ENCODE measurements at regions not wholly inside any gene's neighbourhood (a gene's known extent, or its start where the extent isn't known, plus 50 kb on each side); places are given as distances from the start of the nearest gene placed in this dataset.
"Not testable (repeated sequence)": the region's sequence is repeated elsewhere in the genome, so short reads cannot be mapped to it uniquely, and the experiment has no call there.

DNA sequence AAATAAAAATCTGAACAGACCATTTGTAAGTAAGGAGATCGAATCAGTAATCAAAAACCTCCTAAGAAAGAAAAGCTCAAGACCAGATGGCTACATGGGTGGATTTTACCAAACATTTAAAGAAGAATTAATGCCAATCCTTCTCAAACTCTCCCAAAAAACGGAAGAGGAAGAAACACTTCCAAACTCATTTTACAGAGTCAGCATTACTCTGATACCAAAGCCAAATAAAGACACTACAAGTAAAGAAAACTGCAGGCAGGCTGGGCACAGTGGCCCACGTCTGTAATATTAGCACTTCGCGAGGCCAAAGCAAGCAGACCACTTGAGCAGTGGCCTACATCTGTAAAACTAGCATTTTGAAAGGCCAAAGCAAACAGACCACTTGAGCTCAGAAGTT is 159.8 kb downstream of the DPY19L2 start:
- DNase-seq = no peak

DNA sequence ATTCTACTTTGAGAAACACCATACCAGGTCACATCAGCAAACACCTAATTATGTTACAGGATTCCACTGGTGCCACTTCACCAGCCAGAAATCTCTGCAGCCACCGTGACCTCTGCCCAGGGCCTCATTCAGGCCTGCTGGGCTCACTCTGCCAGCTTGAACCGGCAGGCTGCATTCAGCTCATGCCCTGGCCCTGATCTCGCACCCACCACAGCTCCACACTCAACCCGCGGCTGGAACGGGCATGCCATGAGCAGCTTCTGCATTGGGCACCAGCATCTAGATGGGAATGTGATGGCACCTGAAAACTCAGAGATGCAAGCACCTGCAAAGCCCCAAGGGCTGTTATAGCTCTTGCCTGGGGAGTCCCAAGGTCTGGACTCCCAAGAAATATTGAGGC is 168.7 kb downstream of the DPY19L2 start:
- DNase-seq = no peak

DNA sequence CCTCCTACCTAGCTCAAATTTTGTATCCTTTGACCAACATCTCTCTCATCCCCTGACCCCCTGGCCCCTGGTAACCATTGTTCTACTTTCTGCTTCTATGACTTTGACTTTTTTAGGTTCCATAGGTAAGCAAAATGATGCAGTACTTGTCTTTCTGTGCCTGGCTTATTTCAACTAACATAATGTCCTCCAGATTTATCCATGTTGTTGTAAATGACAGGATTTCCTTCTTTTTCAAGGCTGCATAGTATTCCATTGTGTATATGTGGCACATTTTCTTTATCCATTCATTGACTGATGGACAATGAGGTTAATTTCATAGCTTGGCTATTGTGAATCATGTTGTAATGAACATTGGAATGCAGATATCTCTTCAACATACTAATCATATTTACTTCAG is 170.1 kb downstream of the DPY19L2 start:
- DNase-seq = no peak

DNA sequence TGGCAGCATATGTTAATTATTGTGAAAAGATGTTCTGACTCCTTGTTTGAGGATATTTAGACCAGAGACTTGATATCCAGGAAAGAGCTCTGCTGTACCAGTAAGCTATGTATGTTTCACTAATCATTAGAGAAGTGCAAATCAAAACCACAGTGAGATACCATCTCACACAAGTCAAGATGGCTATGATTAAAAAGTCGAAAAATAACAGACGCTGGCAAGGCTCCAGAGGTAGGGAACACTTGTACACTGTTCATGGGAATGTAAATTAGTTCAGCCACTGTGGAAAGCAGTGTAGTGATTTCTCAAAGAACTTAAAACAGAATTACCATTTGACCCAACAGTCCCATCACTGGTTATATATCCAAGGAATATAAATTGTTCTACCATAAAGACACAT is 171.6 kb downstream of the DPY19L2 start:
- DNase-seq = no peak

DNA sequence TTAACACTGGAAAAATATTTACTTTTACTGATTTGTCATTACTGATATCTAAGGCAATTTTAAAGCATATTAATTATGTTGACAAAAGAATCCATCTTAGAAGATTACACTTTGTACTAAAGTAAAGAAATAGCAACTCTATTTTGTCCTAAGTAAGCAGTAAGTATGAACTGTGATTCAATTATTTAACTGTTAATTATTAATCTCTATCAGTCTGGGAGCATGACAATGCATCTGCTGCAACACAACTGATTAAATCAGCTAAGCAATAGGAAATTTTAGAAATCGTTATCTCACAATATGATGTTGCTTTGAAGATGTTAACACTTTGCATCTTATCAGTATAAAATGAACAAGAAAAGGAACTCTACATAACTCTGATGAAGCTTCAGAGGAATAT is 172.3 kb downstream of the DPY19L2 start:
- DNase-seq = no peak

DNA sequence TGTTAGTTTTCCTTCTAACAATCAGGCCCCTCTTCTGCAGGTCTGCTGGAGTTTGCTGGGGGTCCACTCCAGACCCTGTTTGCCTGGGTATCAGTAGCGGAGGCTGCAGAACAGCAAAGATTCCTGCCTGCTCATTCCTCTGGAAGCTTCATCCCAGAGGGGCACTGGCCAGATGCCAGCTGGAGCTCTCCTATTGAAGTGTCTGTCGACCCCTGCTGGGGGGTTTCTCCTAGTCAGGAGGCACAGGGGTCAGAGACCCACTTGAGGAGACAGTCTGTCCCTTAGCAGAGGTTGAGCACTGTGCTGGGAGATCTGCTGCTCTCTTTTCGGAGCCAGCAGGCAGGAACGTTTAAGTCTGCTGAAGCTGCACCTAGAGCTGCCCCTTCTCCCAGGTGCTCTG is 174.9 kb downstream of the DPY19L2 start:
- not testable (repeated sequence) for DNase-seq

DNA sequence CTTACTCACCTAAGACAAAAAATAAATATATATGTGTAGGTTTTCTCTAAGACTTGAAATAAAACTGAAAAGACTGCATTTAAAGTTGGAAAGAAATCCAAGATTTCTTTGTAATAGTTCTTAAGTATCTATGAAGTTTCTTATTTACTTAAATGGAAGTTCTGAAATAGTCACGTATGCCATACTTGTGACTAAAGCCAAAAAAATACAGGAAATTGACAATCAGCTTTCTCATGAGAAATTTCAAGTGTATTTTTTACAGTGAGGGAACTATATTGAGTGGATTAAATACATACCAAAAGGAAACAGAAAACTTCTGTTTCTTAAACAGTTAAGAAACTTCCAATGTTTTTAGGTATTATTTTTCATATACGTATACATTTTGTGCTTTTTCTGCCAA is 188.1 kb downstream of the DPY19L2 start:
- no peak for DNase-seq

DNA sequence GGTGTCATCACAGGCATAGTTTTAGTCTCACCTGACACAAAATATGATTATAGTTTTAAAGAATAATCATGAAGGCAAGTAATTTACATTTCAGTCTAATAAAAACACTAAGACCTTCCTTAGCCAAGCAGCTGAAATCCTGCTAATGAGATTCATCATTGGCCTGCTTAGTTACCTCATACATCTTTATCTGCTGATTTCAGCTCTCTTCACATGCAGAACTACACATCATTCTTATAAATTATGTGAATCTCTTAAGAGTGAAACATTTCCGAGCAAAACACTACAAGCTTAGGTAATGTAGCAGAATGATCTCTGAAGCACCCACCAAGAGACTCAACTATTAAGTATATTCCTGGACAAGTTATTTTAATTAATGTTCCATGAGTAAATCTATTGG is 198.1 kb downstream of the DPY19L2 start:
- DNase-seq = no peak

DNA sequence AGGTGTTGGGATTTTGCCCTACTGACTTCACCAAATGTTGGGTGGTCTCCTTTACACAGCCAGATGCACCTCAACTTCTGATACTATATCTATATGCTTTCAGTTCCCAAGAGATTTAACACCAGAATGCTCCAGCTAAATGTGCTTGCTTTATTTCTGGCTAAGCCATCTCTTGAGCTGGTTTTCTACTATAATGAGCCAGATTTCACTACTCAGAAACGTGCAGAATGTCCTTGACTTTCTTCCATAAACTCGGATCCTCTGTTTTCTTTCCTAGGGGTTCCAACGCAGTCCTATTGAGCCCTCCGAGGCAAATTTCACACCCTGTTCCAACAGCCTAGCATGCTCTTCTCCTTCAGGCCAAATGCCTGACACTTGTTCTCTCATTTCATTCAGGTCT is 200.3 kb downstream of the DPY19L2 start:
- no peak for DNase-seq

DNA sequence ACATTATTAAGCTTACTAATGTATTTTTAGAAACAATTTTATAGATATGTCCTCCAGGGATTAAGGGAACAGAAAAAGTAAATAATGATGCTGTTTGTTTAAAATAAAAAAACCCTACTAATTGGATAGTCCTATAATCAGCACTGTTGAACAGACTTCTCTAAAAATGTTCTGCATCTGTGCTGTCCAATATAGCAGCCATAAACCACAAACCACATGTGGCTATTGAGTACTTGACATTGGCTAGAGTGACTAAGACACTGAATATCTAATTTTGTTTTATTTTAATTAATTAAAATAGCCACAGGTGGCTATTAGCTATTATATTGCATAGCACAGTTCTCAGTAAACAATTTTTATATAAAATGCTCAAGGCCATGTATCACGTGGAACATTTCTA is 210.4 kb downstream of the DPY19L2 start:
- DNase-seq = no peak

DNA sequence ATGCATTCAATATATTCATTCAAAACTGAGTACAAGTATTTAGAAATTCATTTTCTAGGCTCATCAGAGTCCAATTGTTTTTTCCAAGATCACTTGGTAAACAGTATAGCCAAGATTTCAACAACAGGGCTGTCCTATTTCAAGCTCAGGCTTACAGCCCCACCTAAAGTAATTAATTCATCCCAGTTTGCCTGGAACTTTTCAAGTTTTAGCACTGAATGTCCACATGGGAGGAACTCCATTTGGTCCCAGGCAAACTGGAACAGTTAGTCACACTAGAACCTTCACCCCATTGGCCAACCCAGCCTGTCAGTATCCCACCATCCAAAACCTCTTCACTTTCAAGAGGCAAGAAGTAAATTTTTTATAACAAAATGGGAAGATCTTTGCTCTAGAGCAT is 210.9 kb downstream of the DPY19L2 start:
- no peak for DNase-seq

DNA sequence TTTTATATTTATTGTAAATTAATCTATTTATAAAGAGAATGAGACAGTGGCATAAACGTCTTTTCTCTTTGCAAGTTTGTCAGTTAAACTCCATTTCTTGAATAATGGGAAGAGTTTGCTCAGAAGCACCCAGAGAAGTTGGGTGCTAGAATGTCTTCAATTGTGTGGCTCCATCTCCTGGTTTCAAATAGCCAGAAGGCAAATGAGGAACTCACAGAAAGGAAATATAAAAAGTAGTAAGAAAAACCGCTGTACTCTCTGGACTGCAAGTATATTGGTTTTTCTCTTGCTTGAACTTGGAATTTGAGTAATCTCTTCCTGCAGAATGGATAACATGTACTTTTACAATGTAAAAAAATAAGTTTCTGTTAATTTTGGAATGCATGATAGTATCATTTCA is 217.5 kb downstream of the DPY19L2 start:
- DNase-seq = no peak

DNA sequence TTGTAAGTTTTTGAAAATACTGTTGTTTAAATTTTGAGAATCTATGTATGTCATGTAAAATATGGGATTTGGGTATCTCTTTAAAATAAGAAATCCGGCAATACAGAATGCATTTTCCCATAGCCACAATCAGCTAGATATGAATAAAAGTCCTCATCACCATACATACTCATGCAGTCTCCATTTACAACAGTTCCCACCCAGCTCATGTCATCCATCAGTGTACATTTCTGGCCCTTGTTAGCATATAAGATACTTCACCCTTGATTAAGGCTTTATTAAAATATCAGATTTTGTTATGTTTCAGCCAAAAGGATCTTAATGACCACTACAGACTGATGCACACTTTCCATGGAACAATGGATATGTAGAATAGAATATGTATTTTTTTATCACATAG is 218.0 kb downstream of the DPY19L2 start:
- no peak for DNase-seq

DNA sequence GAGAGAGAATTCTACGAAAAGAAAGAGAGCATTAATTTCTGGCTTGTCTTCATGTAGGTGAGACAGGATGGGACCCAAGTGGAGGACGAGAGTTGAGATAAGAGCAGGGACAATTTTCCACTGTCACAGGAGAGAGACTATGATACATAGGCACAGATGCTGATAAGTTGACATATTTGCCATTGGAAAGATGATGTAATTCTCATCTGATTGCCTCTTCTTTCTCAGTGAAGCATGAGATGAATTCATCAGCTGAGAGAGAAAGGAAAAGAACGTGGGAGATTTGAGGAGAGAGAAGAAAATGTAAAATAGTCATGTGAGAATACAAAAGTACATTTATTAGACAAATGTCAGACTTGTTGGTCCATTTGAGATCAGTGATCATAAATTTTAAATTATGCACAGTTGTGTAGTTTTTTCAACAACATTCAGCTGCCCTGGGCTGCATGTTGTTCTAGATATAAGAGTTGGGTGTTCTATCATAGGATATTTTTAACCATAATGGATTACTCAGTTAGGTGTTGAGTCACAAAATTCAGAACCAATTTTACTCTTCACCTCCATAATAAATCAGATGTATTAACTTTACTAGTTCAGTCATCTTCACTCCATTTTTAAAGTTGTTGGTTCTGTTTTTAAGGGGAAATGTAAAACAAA is 222.9 kb downstream of the DPY19L2 start:
- no peak for DNase-seq

DNA sequence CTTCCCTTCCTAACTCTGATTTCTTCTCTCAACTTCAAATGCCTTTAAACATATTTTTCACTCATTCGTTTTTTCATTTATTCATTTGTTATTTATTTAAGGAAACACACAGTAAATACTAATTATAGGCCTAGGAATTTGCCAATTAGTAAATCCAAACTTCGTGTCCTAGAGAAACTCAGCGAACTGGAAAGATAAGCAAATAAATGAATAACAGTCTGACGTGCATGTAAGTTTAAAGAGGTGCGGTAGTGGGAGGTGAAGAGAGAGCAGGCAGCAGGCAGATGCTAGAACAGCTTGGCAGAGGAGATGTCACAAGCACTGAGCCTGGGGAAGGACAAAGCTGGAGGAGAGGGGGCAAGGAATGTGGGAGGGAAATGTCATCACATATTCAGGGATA is 228.2 kb downstream of the DPY19L2 start:
- no peak for DNase-seq

DNA sequence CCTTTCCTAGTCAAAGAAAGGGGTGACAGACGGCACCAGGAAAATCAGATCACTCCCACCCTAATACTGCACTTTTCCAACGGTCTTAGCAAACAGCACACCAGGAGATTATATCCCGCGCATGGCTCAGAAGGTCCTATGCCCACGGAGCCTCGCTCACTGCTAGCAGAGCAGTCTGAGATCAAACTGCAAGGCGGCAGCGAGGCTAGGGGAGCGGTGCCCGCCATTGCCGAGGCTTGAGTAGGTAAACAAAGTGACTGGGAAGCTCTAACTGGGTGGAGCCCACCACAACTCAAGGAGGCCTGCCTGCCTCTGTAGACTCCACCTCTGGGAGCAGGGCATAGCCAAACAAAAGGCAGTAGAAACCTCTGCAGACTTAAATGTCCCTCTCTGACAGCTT is 233.9 kb downstream of the DPY19L2 start:
- DNase-seq = not testable (repeated sequence)

DNA sequence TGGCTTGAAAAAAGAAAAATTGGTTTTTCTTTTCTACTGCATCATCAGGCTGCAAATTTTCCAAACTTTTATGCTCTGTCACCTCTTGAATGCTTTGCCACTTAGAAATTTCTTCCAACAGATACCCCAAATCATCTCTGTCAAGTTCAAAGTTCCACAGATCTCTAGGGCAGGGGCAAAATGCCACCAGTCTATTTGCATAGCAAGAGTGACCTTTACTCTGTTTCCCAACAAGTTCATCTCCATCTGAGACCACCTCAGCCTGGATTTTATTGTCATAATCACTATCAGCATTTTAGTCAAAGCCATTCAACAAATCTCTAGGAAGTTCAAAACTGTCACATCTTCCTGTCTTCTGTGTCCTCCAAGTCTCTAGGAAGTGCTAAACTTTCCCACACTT is 240.3 kb downstream of the DPY19L2 start:
- DNase-seq = not testable (repeated sequence)

DNA sequence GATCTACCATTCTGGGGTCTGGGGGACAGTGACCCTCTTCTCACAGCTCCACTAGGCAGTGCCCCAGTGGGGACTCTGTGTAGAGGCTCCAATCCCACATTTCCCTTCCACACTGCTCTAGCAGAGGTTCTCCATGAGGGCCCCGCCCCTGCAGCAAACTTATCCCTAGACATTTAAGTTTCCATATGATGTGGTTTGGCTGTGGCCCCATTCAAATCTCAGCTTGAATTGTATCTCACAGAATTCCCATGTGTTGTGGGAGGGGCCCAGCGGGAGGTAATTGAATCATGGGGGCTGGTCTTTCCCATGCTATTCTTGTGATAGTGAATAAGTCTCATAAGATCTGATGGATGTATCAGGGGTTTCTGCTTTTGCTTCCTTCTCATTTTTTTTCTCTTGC is 241.3 kb downstream of the DPY19L2 start:
- not testable (repeated sequence) for DNase-seq

DNA sequence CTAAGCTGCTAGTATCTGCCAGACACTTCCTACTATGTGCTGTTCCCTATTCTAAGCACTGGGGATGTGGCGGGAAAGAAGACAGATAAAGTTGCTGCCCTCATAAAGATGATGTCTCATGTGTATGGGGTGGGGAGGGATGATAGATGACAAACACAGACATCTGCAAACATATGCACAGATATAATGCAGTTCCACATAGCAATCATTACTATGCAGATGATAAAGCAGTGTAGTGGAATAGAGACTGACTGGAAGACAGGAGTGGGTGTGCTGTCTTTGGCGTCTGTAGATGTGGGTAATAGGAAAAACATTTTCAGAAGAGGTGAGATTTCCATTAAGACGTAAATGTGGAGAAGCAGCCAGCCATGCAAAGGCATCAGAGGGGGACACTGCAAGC is 243.6 kb downstream of the DPY19L2 start:
- no peak for DNase-seq

DNA sequence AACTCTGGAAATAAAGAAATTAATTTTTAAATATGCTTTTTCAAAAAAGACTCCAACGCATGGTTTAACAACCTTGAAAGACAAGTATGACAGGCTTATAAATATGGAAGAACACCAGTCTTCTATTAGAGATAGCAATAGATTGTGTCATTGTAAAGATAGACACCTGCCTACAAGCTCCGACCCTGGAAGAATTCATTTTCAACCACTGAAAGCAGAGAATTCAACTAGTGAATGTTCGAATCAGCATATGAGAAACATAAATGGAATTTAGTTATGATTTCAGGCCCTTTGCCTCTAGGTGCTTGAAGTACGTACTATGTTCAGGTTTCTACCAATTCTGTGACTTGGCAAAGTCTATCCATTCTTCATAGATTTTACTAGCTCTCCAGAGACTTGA is 244.5 kb downstream of the DPY19L2 start:
- DNase-seq = no peak

DNA sequence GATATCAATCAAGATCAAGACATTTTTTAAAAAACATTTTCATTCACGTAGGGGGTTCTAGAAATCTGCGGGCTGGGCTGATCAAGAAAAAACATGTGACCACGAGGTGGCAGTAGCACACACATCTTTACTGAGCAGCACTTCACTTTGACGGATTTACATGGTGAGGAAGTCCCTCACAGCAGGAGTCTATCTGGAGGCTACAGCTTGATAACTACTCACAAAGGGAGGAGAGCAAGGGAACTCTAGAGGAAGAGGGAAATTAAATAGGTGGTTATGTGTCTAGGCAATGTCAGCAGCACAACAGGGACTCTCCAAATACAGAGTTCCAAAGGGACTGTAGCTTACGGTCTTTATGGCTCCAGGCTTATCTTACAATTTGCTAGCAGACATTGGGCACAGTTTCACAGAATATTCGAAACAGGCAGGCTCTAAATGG is 248.1 kb downstream of the DPY19L2 start:
- DNase-seq = no peak

DNA sequence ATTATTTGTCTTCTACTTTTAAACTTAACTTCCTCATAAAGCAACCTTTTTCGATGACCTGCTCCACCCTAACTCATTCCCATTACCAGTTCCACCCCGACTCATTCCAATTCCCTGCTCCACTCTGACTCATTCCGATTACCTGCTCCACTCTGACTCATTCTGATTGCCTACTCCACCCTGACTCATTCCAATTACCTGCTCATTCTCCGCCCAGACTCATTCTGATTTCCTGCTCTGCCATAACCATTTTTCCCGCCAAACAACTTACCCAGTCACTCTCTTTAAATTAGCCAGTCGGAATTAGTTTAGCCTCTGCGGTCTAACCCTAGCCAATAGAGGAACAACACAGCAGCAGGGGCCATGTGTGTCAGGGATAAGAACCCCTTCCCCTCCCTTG is 249.1 kb downstream of the DPY19L2 start:
- no peak for DNase-seq

DNA sequence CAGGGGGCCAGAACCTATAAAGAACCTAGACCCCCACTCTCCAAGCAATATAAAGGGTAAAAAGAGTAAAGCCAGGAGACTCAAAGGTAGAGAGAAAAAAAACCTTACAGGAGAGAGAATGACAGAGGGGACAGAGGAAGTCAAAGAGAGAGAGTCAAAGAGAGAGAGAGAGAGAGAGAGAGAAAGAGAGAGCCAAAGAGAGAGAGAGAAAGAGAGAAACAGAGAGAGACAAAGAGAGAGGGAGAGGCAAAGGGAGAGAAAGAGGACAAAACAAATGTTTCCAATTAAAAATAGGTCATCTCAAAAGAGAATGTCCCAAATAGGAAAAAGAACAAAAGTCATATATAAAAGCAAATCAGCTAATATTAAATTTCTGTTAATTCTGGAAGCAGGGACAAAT is 251.5 kb downstream of the DPY19L2 start:
- no peak for DNase-seq

DNA sequence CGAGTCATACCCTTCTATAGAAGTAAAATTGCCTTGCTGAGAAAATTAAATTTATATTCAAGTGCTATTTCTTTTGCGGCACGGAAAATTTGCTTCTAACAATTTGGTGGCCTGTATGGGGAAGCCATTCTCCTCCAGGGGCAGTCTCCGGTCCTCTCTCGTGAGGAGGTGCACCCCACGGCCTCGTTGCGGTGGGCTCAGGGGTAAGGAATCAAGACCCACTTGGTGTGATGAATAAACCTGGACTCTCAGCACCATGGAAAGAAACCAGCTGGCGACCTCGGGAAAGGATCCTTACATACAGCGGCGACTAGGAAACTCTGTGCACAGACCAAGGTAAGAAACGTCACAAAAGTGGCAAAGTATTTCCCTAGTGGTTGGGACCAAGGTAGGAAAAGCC is 252.9 kb downstream of the DPY19L2 start:
- no peak for DNase-seq

DNA sequence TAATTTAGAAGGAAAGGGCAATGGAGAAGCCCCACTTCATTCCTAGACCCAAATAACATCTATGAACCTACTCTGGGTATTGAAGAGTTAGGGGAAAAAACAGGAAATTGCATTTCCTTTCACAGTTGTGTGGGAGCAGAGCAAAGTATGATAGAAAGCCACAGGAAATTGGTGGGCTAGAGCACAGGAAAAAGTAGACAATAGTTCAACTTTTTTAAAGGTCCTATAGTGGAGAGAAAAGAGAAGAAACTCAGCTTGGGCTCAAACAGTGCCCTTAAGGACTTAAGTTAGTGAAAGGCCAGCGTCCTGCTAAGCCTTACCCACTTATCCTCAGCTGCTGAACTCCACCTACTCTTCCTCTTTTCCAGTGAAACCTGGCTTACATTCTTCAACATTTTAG is 258.1 kb downstream of the DPY19L2 start:
- no peak for DNase-seq
